Fibroblast of mammary gland (primary cell): ENCODE measurements at regions not wholly inside any gene's neighbourhood (a gene's known extent, or its start where the extent isn't known, plus 50 kb on each side); places are given as distances from the start of the nearest gene placed in this dataset.
"Not testable (repeated sequence)": the region's sequence is repeated elsewhere in the genome, so short reads cannot be mapped to it uniquely, and the experiment has no call there.

Experiments used
- DNase-seq: peaks from one replicate; pipeline ENCODE4 v3.0.0-alpha.2; 2010; ENCODE audit warnings: low read depth
- H3K4me3 ChIP-seq: 2 replicates; pipeline ENCODE4 v1.5.1; 2011; ENCODE audit warnings: low read depth, mild to moderate bottlenecking, low read length, moderate library complexity; ENCODE audit not compliant: control insufficient read depth
- CTCF ChIP-seq: conservative IDR thresholded peaks from 2 replicates; pipeline ENCODE4 v1.5.1; 2011; ENCODE audit warnings: low read depth, low read length, inconsistent platforms; ENCODE audit not compliant: control insufficient read depth, insufficient read depth

GRCh38 chr18:2244641-2245040, 326.7 kb downstream of the METTL4 start:
- H3K4me3 ChIP-seq = no peak overlapping the region
- TF ChIP-seq CTCF = no peak
- no peak for DNase-seq

DNA sequence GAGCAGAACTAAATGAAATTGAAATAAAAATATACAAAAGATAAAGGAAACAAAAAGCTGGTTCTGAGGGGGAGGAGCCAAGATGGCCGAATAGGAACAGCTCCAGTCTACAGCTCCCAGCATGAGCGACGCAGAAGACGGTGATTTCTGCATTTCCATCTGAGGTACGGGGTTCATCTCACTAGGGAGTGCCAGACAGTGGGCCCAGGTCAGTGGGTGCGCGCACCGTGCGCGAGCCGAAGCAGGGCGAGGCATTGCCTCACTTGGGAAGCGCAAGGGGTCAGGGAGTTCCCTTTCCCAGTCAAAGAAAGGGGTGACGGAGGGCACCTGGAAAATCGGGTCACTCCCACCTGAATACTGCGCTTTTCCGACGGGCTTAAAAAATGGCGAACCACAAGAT, 324.2 kb downstream of the METTL4 start:
- DNase-seq, H3K4me3 ChIP-seq: not testable (repeated sequence)

DNA sequence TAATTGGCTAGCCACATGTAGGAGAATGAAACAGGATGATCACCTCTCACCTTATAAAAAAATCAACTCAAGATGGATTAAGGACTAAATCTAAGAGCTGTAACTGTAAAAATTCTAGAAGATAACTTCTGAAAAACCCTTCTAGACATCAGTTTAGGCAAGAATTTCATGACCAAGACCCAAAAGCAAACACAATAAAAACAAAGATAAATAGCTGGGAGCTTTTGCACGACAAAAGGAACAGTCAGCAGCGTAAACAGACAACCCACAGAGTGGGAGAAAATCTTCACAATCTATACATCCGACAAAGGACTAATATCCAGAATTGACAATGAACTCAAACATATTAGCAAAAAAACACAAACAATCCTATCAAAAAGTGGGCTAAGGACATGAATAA, 316.3 kb downstream of the METTL4 start:
- no peak for DNase-seq
- TF ChIP-seq CTCF = no peak
- no peak overlapping the region for H3K4me3 ChIP-seq

- DNase-seq = no peak
- no peak for TF ChIP-seq CTCF
- no peak overlapping the region for H3K4me3 ChIP-seq
Measured at GRCh38 chr18:2256577-2256976, 314.7 kb downstream of the METTL4 start.

DNA sequence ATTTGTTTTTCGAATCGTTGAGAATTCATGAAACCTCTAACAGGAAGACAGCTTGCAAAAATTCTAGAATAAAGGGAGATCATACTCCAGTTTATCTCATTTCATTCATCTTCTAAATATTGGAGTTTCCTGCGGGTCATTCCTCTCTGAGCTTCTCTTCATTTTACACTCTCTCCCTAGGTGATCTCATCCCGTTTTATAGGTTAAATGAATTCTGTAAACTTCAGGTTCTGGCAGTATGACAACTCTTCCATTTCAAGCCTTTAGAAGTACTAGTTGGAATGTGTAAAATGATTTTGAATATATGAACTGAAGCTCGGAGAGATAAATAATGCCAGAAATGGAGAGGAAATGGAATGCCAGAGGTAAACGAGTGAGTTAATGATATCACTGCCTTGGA, 312.4 kb downstream of the METTL4 start:
- DNase-seq = no peak
- TF ChIP-seq CTCF = no peak
- H3K4me3 ChIP-seq = no peak overlapping the region

DNA sequence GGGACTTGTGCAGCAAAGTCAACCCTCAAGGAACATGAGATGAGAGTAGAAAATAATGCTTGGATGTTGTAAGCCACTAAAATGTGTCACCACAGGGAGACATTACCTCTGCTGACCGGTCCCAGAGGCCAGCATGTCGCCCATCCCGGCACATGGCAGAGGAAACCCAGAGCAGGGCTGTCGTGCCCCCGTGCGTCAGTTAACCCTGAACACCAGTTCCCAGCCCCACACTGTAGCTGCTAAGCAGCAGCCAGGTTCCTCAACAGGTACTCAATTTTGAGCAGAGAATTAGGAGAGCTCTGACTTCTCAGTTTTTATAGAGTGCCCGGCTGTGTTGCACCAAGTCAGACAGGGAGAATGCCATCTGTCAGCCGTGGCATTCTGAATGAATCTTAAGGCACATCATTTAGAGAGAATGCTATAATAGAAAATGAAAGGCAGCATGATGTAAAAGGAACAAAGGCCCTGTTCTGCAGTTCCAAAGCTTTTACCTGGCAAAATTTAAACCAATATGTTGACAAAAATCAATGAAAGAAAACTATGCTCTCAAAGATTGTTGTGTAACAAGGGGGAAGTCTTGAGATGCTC, 307.9 kb downstream of the METTL4 start:
- no peak overlapping the region for H3K4me3 ChIP-seq
- TF ChIP-seq CTCF = no peak
- no peak for DNase-seq

GRCh38 chr18:2274613-2275012, 296.7 kb downstream of the METTL4 start:
- H3K4me3 ChIP-seq = no peak overlapping the region
- DNase-seq = no peak
- TF ChIP-seq CTCF = no peak
